GM19351 (cell line): ENCODE measurements at regions not wholly inside any gene's neighbourhood (a gene's known extent, or its start where the extent isn't known, plus 50 kb on each side); places are given as distances from the start of the nearest gene placed in this dataset.
A peak's percentile ranks its signal among the peaks of the same experiment; 100 is the strongest.

Experiments
- ATAC-seq: cut with Tn5 transposase; IDR thresholded peaks from one replicate; pipeline ENCODE4 v1.9.1; 2021; ENCODE audit warnings: mild to moderate bottlenecking, moderate library complexity; ENCODE audit not compliant: unreplicated experiment

DNA sequence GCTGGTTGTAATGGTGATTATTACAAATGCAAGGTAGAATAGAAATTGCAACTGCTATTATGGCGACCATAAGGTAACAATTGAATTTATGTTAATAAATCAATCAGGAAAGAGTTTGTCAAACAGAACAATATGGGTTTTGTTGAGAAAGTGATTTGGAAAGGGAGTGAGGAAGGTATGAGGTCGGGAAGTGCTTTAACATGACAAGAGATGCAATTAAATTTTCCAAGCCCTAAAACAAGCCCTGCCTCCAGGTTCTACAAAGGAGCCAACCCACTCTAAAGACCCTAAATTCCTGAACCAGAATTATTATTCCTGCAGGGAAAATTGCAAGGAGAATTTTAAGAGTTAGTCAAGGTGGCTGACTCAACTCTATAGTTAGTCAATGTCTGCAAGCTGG, 363.7 kb downstream of the BMPER start:
- ATAC-seq, result no peak

DNA sequence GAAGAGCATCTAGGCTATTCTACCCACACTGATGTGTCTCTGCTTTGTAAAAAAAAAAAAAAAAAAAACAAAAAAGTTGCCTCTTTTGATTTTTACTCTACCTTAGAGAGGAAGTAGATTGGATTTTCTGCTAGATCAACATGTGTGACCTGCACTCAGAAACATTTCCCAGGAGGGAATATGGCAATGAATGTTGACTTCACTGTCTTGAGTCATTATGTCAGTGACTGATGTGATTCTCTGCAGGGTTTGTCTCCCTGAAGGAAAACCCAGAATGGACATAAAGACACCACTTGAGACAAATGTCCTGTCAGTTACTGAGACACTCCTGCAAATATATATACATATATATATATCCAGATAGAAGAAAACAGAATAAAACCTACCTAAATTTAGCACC, 370.3 kb downstream of the BMPER start:
- no peak for ATAC-seq

DNA sequence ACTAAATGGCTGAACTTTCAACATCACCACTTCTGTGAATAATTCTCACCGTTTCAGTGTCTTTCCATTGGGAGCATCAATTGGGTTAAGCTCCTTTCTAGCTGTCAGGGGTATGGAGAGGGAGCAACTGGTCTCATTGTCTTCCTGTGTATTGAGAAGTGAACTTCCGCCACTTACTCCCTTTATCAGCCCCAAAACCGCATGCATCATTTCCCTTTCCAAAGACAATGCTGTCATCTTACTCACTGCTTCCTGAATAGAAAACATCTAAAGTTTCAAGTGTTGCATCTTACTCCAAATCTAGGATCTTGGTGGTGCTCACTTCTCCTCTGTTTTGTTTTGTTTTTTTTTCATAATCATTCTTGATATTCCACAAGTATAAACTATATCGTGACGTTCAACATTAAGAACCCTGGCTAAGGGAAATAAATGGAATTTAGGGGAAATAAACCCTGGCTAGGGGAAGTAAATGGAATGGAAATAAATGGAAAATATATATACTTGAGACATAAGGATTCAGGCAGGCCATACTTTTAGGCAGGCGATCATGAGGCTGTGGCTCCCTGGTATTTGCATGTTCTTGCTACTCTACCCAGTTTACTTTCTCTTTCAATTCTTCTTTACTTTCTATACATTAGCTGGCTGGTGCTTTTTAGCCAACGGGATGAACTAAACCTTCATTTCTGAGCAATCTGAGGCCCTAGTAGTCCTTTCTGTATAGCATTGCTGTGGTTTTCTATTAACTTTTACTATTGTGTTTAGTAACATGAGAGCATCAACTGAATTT, 371.9 kb downstream of the BMPER start:
- ATAC-seq, result peak; percentile 78

DNA sequence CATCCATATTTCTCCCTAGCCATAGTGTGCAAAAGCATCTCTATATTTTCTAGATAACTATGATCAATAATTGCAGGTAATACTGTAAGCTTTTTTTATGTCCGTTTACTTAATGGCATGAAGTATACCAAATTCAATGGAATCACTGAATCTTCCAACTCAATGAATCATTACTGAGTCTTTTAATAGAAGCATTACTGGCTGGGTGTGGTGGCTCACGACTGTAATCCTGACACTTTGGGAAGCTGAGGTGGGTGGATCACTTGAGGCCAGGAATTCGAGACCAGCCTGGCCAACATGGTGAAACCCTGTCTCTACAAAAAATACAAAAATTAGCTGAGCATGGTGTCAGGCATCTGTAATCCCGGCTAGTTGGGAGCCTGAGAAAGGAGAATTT, 372.5 kb downstream of the BMPER start:
- ATAC-seq, result no peak

GRCh38 chr7:34281260-34281659, 375.9 kb downstream of the BMPER start:
- no peak for ATAC-seq

GRCh38 chr7:34282271-34282670, 375.7 kb upstream of the NPSR1 start:
- no peak for ATAC-seq

DNA sequence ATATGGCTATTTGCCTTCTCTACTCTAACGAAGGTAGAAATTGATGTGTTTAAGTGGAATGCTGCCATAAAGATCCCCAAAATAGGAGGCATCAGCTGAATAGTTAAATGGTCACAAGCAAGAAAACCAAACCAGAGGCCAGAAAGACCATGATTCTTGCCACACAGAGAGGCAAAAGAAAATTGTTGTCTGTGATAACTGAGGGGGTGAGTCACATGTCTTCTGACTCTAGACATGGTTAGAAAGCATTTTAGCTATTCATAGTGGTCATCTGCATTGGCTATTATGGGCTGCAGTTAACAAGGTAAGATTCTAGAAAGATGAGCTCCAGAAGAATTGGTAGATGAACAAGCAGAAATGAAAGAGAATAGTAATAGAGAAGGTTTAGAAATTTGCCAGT, 361.4 kb upstream of the NPSR1 start:
- ATAC-seq, result no peak

DNA sequence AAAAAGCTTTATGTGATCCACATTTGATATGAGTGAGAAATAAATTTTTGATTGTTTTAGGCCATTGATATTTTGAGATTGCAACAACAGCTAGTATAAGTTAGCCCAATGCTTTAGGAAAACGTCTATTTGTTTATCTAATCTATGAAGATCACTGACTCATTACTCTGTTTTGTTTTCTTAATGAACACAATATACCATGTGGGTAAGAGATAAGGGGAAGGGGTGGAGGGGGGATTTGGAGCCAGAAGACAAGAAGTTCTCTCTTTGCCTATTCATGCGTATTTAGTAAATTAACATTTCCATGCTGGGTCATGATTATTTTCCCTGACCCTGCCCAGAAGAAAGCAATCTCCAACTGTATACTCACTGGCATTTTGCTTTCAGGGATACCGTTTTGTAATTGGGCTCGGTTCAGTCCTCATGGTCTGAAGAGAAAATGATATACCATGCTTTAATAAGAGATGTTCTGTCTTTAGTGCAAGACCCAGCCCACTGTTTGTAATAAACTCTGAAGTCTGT, 359.5 kb upstream of the NPSR1 start:
- ATAC-seq, result no peak

DNA sequence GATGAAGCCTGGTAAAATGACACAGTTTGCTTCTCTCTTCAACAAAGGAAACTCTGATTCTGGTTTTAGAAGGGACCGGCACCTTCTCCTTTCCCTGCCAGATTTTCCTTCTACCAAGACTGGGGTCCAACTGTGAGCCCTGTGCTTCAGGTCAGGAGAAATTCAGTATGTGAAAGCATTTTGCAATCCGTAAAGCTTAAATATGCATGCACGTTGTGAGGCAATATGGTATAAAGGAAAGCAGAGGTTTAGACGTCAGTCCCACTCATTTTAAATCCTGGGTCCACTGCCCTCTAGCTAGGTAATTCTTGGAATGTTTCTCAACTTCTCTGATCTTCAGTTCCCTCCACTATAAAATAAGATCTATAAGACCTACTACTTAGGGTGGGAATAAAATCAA, 359.0 kb upstream of the NPSR1 start:
- no peak for ATAC-seq

DNA sequence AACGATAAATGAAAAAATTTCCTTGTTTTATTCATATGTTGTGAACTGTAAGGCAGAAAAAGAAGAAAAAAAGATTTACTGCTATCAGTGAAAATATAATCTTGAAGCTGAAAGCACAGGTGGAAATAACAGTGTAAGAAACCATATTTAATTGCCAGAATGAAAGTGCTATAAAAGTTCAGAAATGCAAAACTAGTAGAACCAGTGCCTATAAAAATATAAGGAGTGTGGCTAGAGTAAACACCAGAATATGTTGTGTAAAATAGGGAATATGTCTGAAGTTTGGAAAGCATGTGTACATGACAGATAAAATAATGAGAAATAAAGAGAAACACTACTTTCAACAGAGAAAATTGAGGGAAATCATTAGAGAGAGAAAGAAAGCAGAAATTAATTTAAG, 350.5 kb upstream of the NPSR1 start:
- no peak for ATAC-seq

DNA sequence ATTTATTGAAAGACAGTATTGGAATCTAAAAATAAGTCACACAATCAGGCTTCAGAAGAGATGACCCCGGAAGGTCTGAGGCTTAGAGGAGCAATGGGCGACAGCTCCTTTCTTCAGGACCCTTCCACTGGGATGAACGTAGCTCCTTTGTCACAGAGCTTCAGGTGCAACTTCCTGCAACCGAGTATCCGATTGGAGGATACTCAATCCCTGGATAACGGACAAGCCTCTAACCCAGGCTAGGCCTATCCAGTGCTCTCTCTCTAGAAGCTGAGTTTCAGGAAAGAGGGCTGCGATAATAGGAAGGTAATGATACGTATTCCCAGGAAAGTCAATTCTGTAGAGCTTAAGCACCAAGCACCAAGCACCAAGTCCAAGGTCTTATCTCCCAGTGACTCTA, 349.4 kb upstream of the NPSR1 start:
- no peak for ATAC-seq

DNA sequence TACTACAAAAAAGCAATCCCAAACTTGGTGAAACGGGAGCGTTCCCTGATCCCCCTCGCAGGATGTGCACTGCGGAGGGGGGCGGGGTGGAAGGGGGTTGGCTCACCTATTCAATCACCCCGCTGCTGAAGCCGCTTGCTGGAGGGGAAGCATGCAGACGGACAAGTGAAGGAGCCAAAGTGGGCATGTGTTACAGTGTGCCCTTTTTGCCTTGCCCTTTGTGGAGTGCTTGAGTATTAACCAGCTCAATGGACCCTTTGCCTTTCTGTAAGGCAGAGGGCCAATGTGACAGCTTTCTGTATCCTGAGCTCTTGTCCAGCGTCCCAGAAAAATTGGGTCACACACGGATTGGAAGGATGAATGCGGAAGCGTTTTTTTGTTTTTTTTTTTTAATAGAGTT, 348.9 kb upstream of the NPSR1 start:
- ATAC-seq, result no peak

- no peak for ATAC-seq
Measured at GRCh38 chr7:34309584-34309983, 348.4 kb upstream of the NPSR1 start.

GRCh38 chr7:34311591-34311990, 346.4 kb upstream of the NPSR1 start:
- no peak for ATAC-seq

- no peak for ATAC-seq
Measured at GRCh38 chr7:34312624-34313023, 345.4 kb upstream of the NPSR1 start.

DNA sequence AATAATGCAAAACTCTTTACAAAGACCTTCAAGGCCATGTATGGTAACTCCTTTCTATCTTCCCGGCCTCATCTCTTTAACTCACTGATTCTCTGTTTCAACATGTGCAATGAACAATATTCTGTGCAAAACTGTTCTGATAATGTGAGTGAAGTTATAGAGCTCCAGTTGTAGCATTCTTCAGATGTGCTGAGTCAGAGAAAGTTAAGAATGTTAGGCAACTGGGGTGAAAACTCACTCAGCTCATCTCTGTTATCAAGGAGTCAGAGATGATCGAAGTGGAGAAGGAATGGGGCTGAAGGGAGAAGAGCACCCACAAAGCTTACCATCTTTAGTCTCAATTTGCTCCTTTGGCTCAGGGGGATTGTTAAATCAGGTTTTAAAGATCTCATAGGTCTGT, 344.7 kb upstream of the NPSR1 start:
- no peak for ATAC-seq

- no peak for ATAC-seq
Measured at GRCh38 chr7:34315032-34315431, 343.0 kb upstream of the NPSR1 start.

- no peak for ATAC-seq
Measured at GRCh38 chr7:34317039-34317438, 341.0 kb upstream of the NPSR1 start.

- no peak for ATAC-seq
Measured at GRCh38 chr7:34320412-34320811, 337.6 kb upstream of the NPSR1 start.

- ATAC-seq, result peak; percentile 93
Measured at GRCh38 chr7:34320926-34321661, 336.9 kb upstream of the NPSR1 start.

GRCh38 chr7:34322841-34323240, 335.2 kb upstream of the NPSR1 start:
- no peak for ATAC-seq

DNA sequence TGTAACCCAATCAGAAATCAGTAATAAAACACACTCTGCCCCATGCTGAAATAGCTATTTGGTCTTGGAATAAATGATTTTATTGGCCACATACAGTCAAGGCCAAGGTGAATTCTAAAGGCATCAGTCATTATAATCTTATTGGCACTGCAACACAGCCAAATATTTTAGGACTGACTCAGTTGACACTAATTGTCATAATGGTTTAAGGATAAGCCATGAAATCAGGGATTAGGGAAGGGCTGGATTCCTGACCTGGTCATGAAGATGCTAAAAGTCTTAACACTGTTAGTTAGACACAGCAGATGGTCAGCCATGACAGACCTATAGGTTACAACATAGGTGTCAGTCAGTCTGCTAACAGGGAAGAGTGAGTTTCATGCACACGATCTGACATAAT, 330.3 kb upstream of the NPSR1 start:
- ATAC-seq, result no peak
